Natural killer cell (primary cell): ENCODE measurements at regions not wholly inside any gene's neighbourhood (a gene's known extent, or its start where the extent isn't known, plus 50 kb on each side); places are given as distances from the start of the nearest gene placed in this dataset.

Experiments
- ATAC-seq, 3 donors: fragments of 150-1000 bp in 2 of 3; fragments of 200-7000 bp in 1 of 3; cut with Tn5 transposase; 1 replicate in 1 of 3; 2 replicates in 2 of 3; pipeline ENCODE4 v1.10.0; 2021; ENCODE audit warnings: mild to moderate bottlenecking in 2 of 3, moderate library complexity in 2 of 3
- DNase-seq, 2 donors: peaks; one replicate each; pipeline versions ENCODE4 v3.0.0 to v3.0.0-alpha.2; 2013 to 2021; ENCODE audit warnings: mixed read lengths in 1 of 2
- H3K27ac ChIP-seq: one replicate; pipeline ENCODE4 v1.5.1; 2013; ENCODE audit warnings: mild to moderate bottlenecking, low read length
- H3K27me3 ChIP-seq: one replicate; pipeline ENCODE4 v1.6.1; 2013; ENCODE audit warnings: low read length; ENCODE audit not compliant: control insufficient read depth, insufficient read depth
- H3K36me3 ChIP-seq: one replicate; pipeline ENCODE4 v1.6.1; 2013; ENCODE audit warnings: low read length; ENCODE audit not compliant: control insufficient read depth, insufficient read depth
- H3K4me1 ChIP-seq: one replicate; pipeline ENCODE4 v1.6.1; 2013; ENCODE audit warnings: low read length; ENCODE audit not compliant: control insufficient read depth, insufficient read depth
- H3K4me3 ChIP-seq: one replicate; pipeline ENCODE4 v1.5.1; 2013; ENCODE audit warnings: low read length
- H3K9me3 ChIP-seq: one replicate; pipeline ENCODE4 v1.6.1; 2013; ENCODE audit warnings: low read length; ENCODE audit not compliant: control insufficient read depth, insufficient read depth
- H3K27ac Mint-ChIP-seq, 2 donors: one replicate each; pipeline ENCODE4 v1.8.0; 2022; ENCODE audit warnings: mild to moderate bottlenecking in 2 of 2, mixed read lengths in 2 of 2, moderate library complexity in 1 of 2
- H3K27me3 Mint-ChIP-seq, 2 donors: one replicate each; pipeline ENCODE4 v1.8.0; 2022; ENCODE audit warnings: low read depth in 2 of 2, mixed read lengths in 2 of 2
- H3K36me3 Mint-ChIP-seq: one replicate; pipeline ENCODE4 v1.8.0; 2022; ENCODE audit warnings: mixed read lengths
- H3K4me1 Mint-ChIP-seq, 2 donors: one replicate each; pipeline ENCODE4 v1.8.0; 2022; ENCODE audit warnings: mixed read lengths in 2 of 2
- H3K4me3 Mint-ChIP-seq: one replicate; pipeline ENCODE4 v1.8.0; 2022; ENCODE audit warnings: mild to moderate bottlenecking, moderate library complexity, mixed read lengths
- H3K9me3 Mint-ChIP-seq, 2 donors: one replicate each; pipeline ENCODE4 v1.8.0; 2022; ENCODE audit warnings: mixed read lengths in 2 of 2
- CTCF ChIP-seq: fragments of 200-600 bp; IDR thresholded peaks from one replicate; pipeline ENCODE4 v1.8.0; 2022; ENCODE audit warnings: antibody characterized with exemption
- WGBS: methylation state at CpG from one replicate; pipeline ENCODE4 v1.1.7; 2013; ENCODE audit warnings: missing lambda C conversion rate; ENCODE audit not compliant: insufficient coverage; 5-methylcytosine and 5-hydroxymethylcytosine counted together
- intact Hi-C: fragments of 100-400 bp; cut with micrococcal nuclease; formaldehyde crosslinking; loops from one replicate; pipeline ENCODE4 v1.14.2; 2022

GRCh38 chr4:189835505-189835904 is 105.2 kb upstream of the FRG1 start:
- Histone ChIP-seq H3K27me3 (no peaks in the 10 kb centered on the region), H3K4me3 (no peak overlapping the region), H3K36me3 (no peaks in the 10 kb centered on the region), H3K9me3 (no peaks in the 10 kb centered on the region), H3K4me1 (no peaks in the 10 kb centered on the region), H3K27ac (no peak overlapping the region)
- Mint-ChIP-seq H3K27ac (no peak overlapping the region), H3K27me3 (no peaks in the 10 kb centered on the region), H3K9me3 (peaks cover 3 to 4% of the 10 kb centered on the region in 2 donors), H3K4me3 (no peak overlapping the region), H3K4me1 (peaks cover 0 to 4% of the 10 kb centered on the region in 2 donors), H3K36me3 (no peaks in the 10 kb centered on the region)
- ATAC-seq, result no peak
- DNase-seq, result no peak
- TF ChIP-seq CTCF, result no peak
- intact Hi-C loops, result no loop called here
- 92% methylated on average over 1 of the region's 1 CpG for WGBS

- no peaks in the 10 kb centered on the region for H3K4me1 ChIP-seq
- H3K9me3 Mint-ChIP-seq, result peaks cover 3 to 4% of the 10 kb centered on the region in 2 donors
- H3K4me1 Mint-ChIP-seq, result peaks cover 0 to 4% of the 10 kb centered on the region in 2 donors
- no peak for DNase-seq
- no peaks in the 10 kb centered on the region for H3K9me3 ChIP-seq
- H3K27me3 ChIP-seq, result no peaks in the 10 kb centered on the region
- no peak overlapping the region for H3K4me3 Mint-ChIP-seq
- no peaks in the 10 kb centered on the region for H3K36me3 Mint-ChIP-seq
- no peaks in the 10 kb centered on the region for H3K36me3 ChIP-seq
- 74% methylated on average over 5 of the region's 5 CpGs for WGBS
- intact Hi-C loops, result no loop called here
- TF ChIP-seq CTCF, result no peak
- ATAC-seq, result no peak
- no peak overlapping the region for H3K27ac Mint-ChIP-seq
- H3K4me3 ChIP-seq, result no peak overlapping the region
- no peaks in the 10 kb centered on the region for H3K27me3 Mint-ChIP-seq
- H3K27ac ChIP-seq, result no peak overlapping the region
Measured at GRCh38 chr4:189837471-189837870, 103.2 kb upstream of the FRG1 start.

GRCh38 chr4:189838821-189839497 is 101.7 kb upstream of the FRG1 start:
- intact Hi-C loops, result no loop called here
- Histone ChIP-seq H3K27me3 (no peaks in the 10 kb centered on the region), H3K27ac (no peak overlapping the region), H3K9me3 (no peaks in the 10 kb centered on the region), H3K36me3 (no peaks in the 10 kb centered on the region), H3K4me3 (no peak overlapping the region), H3K4me1 (no peaks in the 10 kb centered on the region)
- no peak for TF ChIP-seq CTCF
- Mint-ChIP-seq H3K27ac (no peak overlapping the region), H3K4me1 (peaks cover 0 to 4% of the 10 kb centered on the region in 2 donors), H3K9me3 (peaks cover 3 to 4% of the 10 kb centered on the region in 2 donors), H3K36me3 (no peaks in the 10 kb centered on the region), H3K4me3 (no peak overlapping the region), H3K27me3 (no peaks in the 10 kb centered on the region)
- DNase-seq (no peak), ATAC-seq (no peak)
- 80% methylated on average over 16 of the region's 16 CpGs for WGBS

GRCh38 chr4:189840356-189840755 is 100.3 kb upstream of the FRG1 start:
- Mint-ChIP-seq H3K27me3 (no peaks in the 10 kb centered on the region), H3K36me3 (no peaks in the 10 kb centered on the region), H3K4me1 (peaks cover 0 to 4% of the 10 kb centered on the region in 2 donors), H3K4me3 (no peak overlapping the region), H3K9me3 (peaks cover 3 to 4% of the 10 kb centered on the region in 2 donors), H3K27ac (no peak overlapping the region)
- DNase-seq (no peak), ATAC-seq (no peak)
- Histone ChIP-seq H3K9me3 (no peaks in the 10 kb centered on the region), H3K36me3 (no peaks in the 10 kb centered on the region), H3K4me3 (no peak overlapping the region), H3K27ac (no peak overlapping the region), H3K27me3 (no peaks in the 10 kb centered on the region), H3K4me1 (no peaks in the 10 kb centered on the region)
- WGBS, result 98% methylated on average over 5 of the region's 5 CpGs
- no peak for TF ChIP-seq CTCF
- intact Hi-C loops, result no loop called here
